Osteocyte (in vitro differentiated cells): ENCODE measurements at regions not wholly inside any gene's neighbourhood (a gene's known extent, or its start where the extent isn't known, plus 50 kb on each side); places are given as distances from the start of the nearest gene placed in this dataset.

Experiments used
- DNase-seq: peaks from one replicate; pipeline ENCODE4 v3.0.0; 2021; ENCODE audit warnings: mixed read lengths; ENCODE audit not compliant: unreplicated experiment; ENCODE audit errors: extremely low spot score
- H3K27ac Mint-ChIP-seq: one replicate; pipeline ENCODE4 v1.8.0; 2021; ENCODE audit warnings: mild to moderate bottlenecking, mixed read lengths; ENCODE audit not compliant: unreplicated experiment
- H3K27me3 Mint-ChIP-seq: one replicate; pipeline ENCODE4 v1.8.0; 2021; ENCODE audit warnings: mixed read lengths; ENCODE audit not compliant: unreplicated experiment
- H3K36me3 Mint-ChIP-seq: one replicate; pipeline ENCODE4 v1.8.0; 2021; ENCODE audit warnings: mixed read lengths; ENCODE audit not compliant: unreplicated experiment
- H3K4me1 Mint-ChIP-seq: one replicate; pipeline ENCODE4 v1.8.0; 2021; ENCODE audit warnings: mixed read lengths; ENCODE audit not compliant: unreplicated experiment
- H3K4me3 Mint-ChIP-seq: one replicate; pipeline ENCODE4 v1.8.0; 2021; ENCODE audit warnings: mild to moderate bottlenecking, moderate library complexity, mixed read lengths; ENCODE audit not compliant: unreplicated experiment
- H3K9me3 Mint-ChIP-seq: one replicate; pipeline ENCODE4 v1.8.0; 2021; ENCODE audit warnings: mixed read lengths; ENCODE audit not compliant: unreplicated experiment
- CTCF ChIP-seq: fragments of 200-600 bp; sonication (generic); IDR thresholded peaks from 2 replicates; pipeline ENCODE4 v1.5.0; 2021; ENCODE audit warnings: antibody characterized with exemption, mild to moderate bottlenecking, moderate library complexity

- no peaks in the 10 kb centered on the region for H3K9me3 Mint-ChIP-seq
- peaks cover 12% of the 10 kb centered on the region for H3K4me1 Mint-ChIP-seq
- H3K36me3 Mint-ChIP-seq, result no peaks in the 10 kb centered on the region
- no peaks in the 10 kb centered on the region for H3K27me3 Mint-ChIP-seq
- no peak for TF ChIP-seq CTCF
- DNase-seq, result no peak
- H3K27ac Mint-ChIP-seq, result no peak overlapping the region
- no peak overlapping the region for H3K4me3 Mint-ChIP-seq
Observed at GRCh38 chr2:37556256-37556655, 115.2 kb downstream of the CDC42EP3 start.

DNA sequence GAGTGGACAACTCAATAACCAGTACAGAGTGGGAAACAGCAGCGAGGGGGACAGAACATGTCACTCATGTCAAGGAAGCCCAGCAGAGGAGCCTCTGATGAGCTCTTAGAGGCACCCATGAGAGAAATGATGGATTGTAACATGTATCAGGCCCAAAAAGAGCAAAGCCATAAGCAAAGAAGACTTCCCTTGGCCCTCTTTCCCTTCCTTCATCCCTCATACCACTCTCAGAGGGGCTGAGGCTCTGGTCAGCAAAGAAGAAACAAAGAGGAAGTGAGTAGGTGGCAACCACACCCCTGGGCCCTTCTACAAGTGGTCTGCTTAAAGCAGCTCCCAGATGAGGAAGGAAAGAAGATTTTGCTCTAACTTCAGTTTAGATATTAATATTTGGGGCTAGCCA, 112.8 kb downstream of the CDC42EP3 start:
- no peaks in the 10 kb centered on the region for H3K36me3 Mint-ChIP-seq
- DNase-seq, result no peak
- H3K27me3 Mint-ChIP-seq, result no peaks in the 10 kb centered on the region
- no peaks in the 10 kb centered on the region for H3K9me3 Mint-ChIP-seq
- peaks cover 30% of the 10 kb centered on the region for H3K4me1 Mint-ChIP-seq
- no peak for TF ChIP-seq CTCF
- H3K4me3 Mint-ChIP-seq, result no peak overlapping the region
- H3K27ac Mint-ChIP-seq, result peak overlapping the region; percentile 23

DNA sequence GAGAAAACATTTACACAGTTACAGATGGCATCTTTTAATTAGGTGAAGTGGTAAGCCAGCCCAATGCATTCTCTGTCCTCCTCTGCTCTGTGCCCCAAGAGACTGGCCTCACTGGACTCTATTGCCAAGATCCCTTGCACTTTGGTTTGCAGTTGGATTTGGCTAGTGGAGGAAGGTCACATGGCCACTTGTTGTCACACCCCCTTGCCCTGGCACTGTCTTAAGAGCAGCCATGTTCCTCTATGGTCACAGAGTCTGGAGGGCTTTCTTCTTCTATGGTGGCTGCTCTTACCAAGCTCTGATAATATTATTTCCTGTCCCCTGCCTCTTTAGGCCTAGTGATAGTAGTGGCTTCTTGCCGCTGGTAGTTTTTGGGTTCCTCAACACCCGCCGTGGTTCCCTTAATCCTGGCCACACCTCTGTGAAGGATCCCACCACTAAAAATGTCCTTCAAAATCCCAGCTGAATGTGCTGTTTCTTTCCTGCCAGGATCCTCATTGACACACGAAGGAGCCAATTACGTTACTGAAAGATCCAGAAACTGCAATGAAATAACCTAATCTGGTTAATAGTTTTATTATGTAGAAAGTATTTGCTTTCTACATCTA, 111.1 kb downstream of the CDC42EP3 start:
- peaks cover 38% of the 10 kb centered on the region for H3K4me1 Mint-ChIP-seq
- H3K4me3 Mint-ChIP-seq, result no peak overlapping the region
- DNase-seq, result no peak
- H3K27me3 Mint-ChIP-seq, result no peaks in the 10 kb centered on the region
- TF ChIP-seq CTCF, result no peak
- no peaks in the 10 kb centered on the region for H3K9me3 Mint-ChIP-seq
- H3K36me3 Mint-ChIP-seq, result no peaks in the 10 kb centered on the region
- no peak overlapping the region for H3K27ac Mint-ChIP-seq

GRCh38 chr2:37560863-37561614, 110.4 kb downstream of the CDC42EP3 start:
- no peak for TF ChIP-seq CTCF
- Mint-ChIP-seq H3K9me3 (no peaks in the 10 kb centered on the region), H3K27me3 (no peaks in the 10 kb centered on the region), H3K4me1 (peaks cover 41% of the 10 kb centered on the region), H3K36me3 (no peaks in the 10 kb centered on the region), H3K27ac (no peak overlapping the region), H3K4me3 (no peak overlapping the region)
- no peak for DNase-seq
